PFSK-1 (cell line): ENCODE measurements at regions not wholly inside any gene's neighbourhood (a gene's known extent, or its start where the extent isn't known, plus 50 kb on each side); places are given as distances from the start of the nearest gene placed in this dataset.

ENCODE experiments used
- SIN3A ChIP-seq: IDR thresholded peaks from 2 replicates; pipeline ENCODE4 v1.6.1; 2012; ENCODE audit warnings: mild to moderate bottlenecking, low read length, moderate library complexity, borderline replicate concordance; ENCODE audit not compliant: insufficient read depth
- TF ChIP-seq, protein P1 (sequence below), 2 experiments: IDR thresholded peaks; 2 replicates each; pipeline versions ENCODE4 v1.6.1 to v1.8.0; 2011 to 2012; ENCODE audit warnings: low read depth in 2 of 2, low read length in 2 of 2, control low read depth in 1 of 2, inconsistent platforms in 1 of 2, mild to moderate bottlenecking in 1 of 2, moderate library complexity in 1 of 2; ENCODE audit not compliant: insufficient read depth in 1 of 2

DNA sequence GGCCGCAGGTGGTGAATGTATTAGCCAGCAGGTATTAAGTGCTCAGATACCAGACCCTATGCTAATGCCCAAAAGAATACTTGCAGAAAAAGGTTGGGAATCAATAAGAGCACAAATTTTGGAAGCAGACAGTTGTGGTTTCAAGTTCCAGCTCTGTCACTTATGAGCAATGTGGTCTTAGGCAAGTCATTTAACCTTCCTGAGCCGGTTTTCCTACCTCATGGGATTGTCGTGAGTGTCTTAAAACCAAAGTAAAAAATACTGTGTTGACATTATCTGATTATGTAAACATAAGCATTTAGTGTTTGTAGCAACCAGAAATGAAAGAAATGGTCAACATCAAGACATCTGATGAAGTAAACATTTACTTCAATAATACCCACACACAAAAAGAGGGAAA, 93.0 kb upstream of the CHST9 start:
- no peak for TF ChIP-seq SIN3A
- TF ChIP-seq, protein P1, sequence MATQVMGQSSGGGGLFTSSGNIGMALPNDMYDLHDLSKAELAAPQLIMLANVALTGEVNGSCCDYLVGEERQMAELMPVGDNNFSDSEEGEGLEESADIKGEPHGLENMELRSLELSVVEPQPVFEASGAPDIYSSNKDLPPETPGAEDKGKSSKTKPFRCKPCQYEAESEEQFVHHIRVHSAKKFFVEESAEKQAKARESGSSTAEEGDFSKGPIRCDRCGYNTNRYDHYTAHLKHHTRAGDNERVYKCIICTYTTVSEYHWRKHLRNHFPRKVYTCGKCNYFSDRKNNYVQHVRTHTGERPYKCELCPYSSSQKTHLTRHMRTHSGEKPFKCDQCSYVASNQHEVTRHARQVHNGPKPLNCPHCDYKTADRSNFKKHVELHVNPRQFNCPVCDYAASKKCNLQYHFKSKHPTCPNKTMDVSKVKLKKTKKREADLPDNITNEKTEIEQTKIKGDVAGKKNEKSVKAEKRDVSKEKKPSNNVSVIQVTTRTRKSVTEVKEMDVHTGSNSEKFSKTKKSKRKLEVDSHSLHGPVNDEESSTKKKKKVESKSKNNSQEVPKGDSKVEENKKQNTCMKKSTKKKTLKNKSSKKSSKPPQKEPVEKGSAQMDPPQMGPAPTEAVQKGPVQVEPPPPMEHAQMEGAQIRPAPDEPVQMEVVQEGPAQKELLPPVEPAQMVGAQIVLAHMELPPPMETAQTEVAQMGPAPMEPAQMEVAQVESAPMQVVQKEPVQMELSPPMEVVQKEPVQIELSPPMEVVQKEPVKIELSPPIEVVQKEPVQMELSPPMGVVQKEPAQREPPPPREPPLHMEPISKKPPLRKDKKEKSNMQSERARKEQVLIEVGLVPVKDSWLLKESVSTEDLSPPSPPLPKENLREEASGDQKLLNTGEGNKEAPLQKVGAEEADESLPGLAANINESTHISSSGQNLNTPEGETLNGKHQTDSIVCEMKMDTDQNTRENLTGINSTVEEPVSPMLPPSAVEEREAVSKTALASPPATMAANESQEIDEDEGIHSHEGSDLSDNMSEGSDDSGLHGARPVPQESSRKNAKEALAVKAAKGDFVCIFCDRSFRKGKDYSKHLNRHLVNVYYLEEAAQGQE (IDR thresholded peaks at IDR 0.05; ENCODE audit: insufficient read depth in 1 of 2, low read depth in 2 of 2, low read length in 2 of 2) = no peak
